Ectodermal cell (in vitro differentiated cells): ENCODE measurements at regions not wholly inside any gene's neighbourhood (a gene's known extent, or its start where the extent isn't known, plus 50 kb on each side); places are given as distances from the start of the nearest gene placed in this dataset.
"Not testable (repeated sequence)": the region's sequence is repeated elsewhere in the genome, so short reads cannot be mapped to it uniquely, and the experiment has no call there.

Source experiments
- H3K27ac ChIP-seq: 2 replicates; pipeline ENCODE4 v1.7.0; 2013; ENCODE audit warnings: mild to moderate bottlenecking, low read depth, low read length; ENCODE audit not compliant: insufficient read depth, poor library complexity, severe bottlenecking
- H3K27me3 ChIP-seq: 2 replicates; pipeline ENCODE4 v1.7.0; 2013; ENCODE audit warnings: mild to moderate bottlenecking, low read length; ENCODE audit not compliant: insufficient read depth, control insufficient read depth, poor library complexity, severe bottlenecking
- H3K36me3 ChIP-seq: one replicate; pipeline ENCODE4 v1.7.0; 2013; ENCODE audit warnings: low read length; ENCODE audit not compliant: control insufficient read depth, insufficient read depth
- H3K4me1 ChIP-seq: one replicate; pipeline ENCODE4 v1.7.0; 2013; ENCODE audit warnings: low read length; ENCODE audit not compliant: control insufficient read depth, insufficient read depth
- H3K4me3 ChIP-seq: 2 replicates; pipeline ENCODE4 v1.7.0; 2013; ENCODE audit warnings: low read depth, low read length, control low read depth; ENCODE audit not compliant: insufficient read depth
- H3K9me3 ChIP-seq: 2 replicates; pipeline ENCODE4 v1.7.0; 2013; ENCODE audit warnings: mild to moderate bottlenecking, low read length, moderate library complexity; ENCODE audit not compliant: control insufficient read depth
- WGBS, 2 experiments: methylation state at CpG; one replicate each; pipeline ENCODE4 v1.1.7; 2013; ENCODE audit warnings: missing lambda C conversion rate in 2 of 2; 5-methylcytosine and 5-hydroxymethylcytosine counted together

- no peaks in the 10 kb centered on the region for H3K36me3 ChIP-seq
- H3K27me3 ChIP-seq = no peaks in the 10 kb centered on the region
- 86 to 91% methylated on average over 3 of the region's 3 CpGs for WGBS, 2 experiments
- no peak overlapping the region for H3K27ac ChIP-seq
- H3K4me3 ChIP-seq = no peak overlapping the region
- no peaks in the 10 kb centered on the region for H3K4me1 ChIP-seq
- H3K9me3 ChIP-seq = no peaks in the 10 kb centered on the region
Observed at GRCh38 chr6:51049288-51049982, 230.8 kb downstream of the TFAP2B start.

DNA sequence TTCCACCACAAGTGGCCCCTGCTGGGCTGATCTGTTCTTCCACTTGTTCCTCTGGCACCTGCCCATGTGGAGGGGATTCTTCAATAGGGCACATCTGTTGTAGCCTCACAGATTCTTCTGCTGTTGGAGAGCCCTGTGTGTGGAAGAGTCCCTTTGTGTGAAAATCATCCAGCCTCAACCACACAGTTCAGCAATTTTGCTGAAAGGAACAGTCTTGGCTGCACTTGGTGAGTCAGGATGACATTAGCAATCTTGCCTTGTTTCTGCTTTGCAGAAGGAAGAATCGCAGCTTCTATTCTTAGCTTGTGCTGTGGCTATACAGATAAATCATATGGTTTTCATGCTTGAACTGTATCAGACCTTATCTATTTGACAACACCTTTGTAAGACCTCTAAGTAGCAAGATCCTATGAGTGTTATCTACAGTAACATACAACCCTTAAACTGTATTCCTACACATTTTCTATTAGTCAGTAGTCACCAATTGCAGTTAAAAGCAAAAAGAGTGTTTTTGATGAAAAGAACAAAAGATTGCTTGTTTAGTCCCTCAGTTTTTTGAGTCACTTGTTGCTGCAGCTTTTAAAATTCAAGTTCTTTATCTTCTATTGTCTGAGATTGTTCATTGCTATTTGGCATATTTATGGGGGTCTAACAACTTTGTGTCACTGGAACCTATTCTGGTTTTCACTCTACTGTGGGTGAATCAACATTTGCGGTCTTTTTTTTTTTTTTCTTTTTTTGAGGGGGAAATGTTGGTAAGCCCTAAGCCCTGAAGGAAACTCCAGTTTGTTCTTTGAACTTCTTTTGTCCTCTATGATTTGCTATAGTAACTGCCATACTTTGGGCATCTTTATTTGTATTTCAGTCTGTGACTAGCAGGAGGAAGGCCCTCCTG, 231.6 kb downstream of the TFAP2B start:
- Histone ChIP-seq H3K9me3 (no peaks in the 10 kb centered on the region), H3K27ac (no peak overlapping the region), H3K27me3 (no peaks in the 10 kb centered on the region), H3K4me3 (no peak overlapping the region), H3K36me3 (no peaks in the 10 kb centered on the region), H3K4me1 (no peaks in the 10 kb centered on the region)
- WGBS, 2 experiments = 48 to 100% methylated on average over 1 to 2 of the region's 2 CpGs

DNA sequence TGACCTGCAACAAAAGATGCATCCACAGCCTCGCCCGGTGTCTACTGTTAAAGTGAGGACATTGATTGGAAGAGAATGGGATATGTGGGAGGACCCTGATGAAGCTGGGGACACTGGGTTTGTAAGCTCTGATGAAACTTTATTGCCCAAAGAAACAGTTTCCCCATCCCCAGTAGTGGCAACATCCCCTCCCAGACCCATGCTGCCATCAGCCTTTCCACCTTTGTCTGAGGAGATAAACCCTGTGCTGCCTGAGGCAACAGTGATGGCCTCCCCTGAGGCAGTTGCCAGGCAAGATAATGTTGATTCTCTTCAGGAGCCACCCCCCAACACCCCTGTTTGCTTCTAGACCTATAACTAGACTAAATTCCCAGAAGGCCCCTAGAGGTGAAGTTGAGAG, 234.0 kb downstream of the TFAP2B start:
- not testable (repeated sequence) for H3K36me3 ChIP-seq, H3K9me3 ChIP-seq, H3K27ac ChIP-seq, H3K4me1 ChIP-seq, H3K4me3 ChIP-seq, H3K27me3 ChIP-seq
- WGBS, 2 experiments = 97 to 100% methylated on average over 2 of the region's 2 CpGs

- not testable (repeated sequence) for H3K27ac ChIP-seq, H3K4me3 ChIP-seq, H3K4me1 ChIP-seq, H3K9me3 ChIP-seq, H3K36me3 ChIP-seq, H3K27me3 ChIP-seq
- 89 to 96% methylated on average over 2 of the region's 2 CpGs for WGBS, 2 experiments
Observed at GRCh38 chr6:51055316-51055715, 236.6 kb downstream of the TFAP2B start.

GRCh38 chr6:51057296-51057695, 238.6 kb downstream of the TFAP2B start:
- Histone ChIP-seq H3K4me1 (no peaks in the 10 kb centered on the region), H3K27me3 (no peaks in the 10 kb centered on the region), H3K9me3 (no peaks in the 10 kb centered on the region), H3K36me3 (no peaks in the 10 kb centered on the region), H3K27ac (no peak overlapping the region), H3K4me3 (no peak overlapping the region)
- WGBS, 2 experiments = 90 to 94% methylated on average over 4 of the region's 4 CpGs

- Histone ChIP-seq H3K4me3 (no peak overlapping the region), H3K27ac (no peak overlapping the region), H3K9me3 (no peaks in the 10 kb centered on the region), H3K36me3 (no peaks in the 10 kb centered on the region), H3K4me1 (no peaks in the 10 kb centered on the region), H3K27me3 (no peaks in the 10 kb centered on the region)
- 86 to 95% methylated on average over 2 to 3 of the region's 3 CpGs for WGBS, 2 experiments
Observed at GRCh38 chr6:51060262-51060762, 241.6 kb downstream of the TFAP2B start.

GRCh38 chr6:51062166-51062722, 243.6 kb downstream of the TFAP2B start:
- Histone ChIP-seq H3K9me3 (no peaks in the 10 kb centered on the region), H3K27ac (no peak overlapping the region), H3K4me1 (no peaks in the 10 kb centered on the region), H3K27me3 (no peaks in the 10 kb centered on the region), H3K4me3 (no peak overlapping the region), H3K36me3 (no peaks in the 10 kb centered on the region)
- WGBS, 2 experiments = 67 to 100% methylated on average over 1 to 2 of the region's 3 CpGs

DNA sequence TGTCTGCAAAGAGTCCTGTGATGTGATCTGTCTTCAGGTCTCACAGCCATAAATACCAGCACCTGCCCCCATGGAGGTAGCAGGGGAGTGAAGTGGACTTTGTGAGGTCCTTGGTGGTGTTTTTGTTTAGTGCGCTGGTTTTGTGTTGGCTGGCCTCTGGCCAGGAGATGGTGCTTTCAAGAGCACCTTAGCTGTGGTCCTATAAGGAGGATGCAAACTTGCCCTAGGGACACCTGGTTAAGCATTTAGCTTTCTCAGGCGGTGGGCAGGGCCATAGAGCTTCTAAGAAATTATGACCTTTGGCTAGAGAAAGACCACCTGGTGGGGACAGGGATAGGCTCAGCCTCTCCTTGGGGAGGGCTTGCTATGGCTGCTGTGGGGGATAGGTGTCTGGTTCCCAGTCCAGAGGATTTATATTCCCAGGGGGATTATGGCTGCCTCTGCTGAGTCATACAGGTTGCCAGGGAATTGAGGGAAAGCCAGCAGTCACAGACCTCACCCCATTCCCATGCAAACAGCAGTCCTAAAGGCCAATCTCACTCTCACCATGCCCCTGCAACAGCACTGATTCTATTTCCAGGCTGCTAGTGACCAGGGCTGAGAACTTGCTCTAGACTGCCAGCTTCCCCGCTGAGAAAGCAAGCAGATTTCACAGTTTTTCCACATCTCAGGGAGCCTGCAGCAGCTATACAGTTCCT, 259.3 kb downstream of the TFAP2B start:
- Histone ChIP-seq H3K4me3 (no peak overlapping the region), H3K4me1 (no peaks in the 10 kb centered on the region), H3K9me3 (no peaks in the 10 kb centered on the region), H3K27ac (no peak overlapping the region), H3K36me3 (no peaks in the 10 kb centered on the region), H3K27me3 (no peaks in the 10 kb centered on the region)
- WGBS, 2 experiments = 84 to 89% methylated on average over 3 of the region's 3 CpGs

GRCh38 chr6:51090343-51090742, 271.7 kb downstream of the TFAP2B start:
- H3K4me3 ChIP-seq = no peak overlapping the region
- H3K27ac ChIP-seq = no peak overlapping the region
- no peaks in the 10 kb centered on the region for H3K9me3 ChIP-seq
- H3K27me3 ChIP-seq = no peaks in the 10 kb centered on the region
- H3K36me3 ChIP-seq = no peaks in the 10 kb centered on the region
- H3K4me1 ChIP-seq = no peaks in the 10 kb centered on the region

DNA sequence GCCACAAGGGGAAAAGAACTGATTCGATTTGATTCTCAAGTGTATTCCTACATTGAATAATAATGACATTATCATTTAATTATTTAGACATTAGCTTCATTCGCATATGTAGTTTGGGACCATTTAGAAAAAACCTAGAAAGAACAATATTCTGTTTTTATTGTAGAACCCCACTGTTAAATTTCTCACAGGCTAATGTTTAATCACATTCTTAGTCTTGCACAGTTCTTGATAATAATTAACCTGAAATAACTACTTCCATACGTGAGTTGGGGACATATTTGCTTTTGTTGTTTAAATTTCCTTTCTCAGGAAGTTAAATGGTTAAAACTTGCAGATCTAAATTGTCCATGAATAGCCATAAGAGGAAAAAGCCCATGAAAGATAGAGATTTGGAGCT, 275.2 kb downstream of the TFAP2B start:
- no peaks in the 10 kb centered on the region for H3K4me1 ChIP-seq
- no peak overlapping the region for H3K4me3 ChIP-seq
- no peak overlapping the region for H3K27ac ChIP-seq
- H3K36me3 ChIP-seq = no peaks in the 10 kb centered on the region
- WGBS, 2 experiments = 89% methylated on average over 1 of the region's 3 CpGs; no CpG with 5 or more reads in 1 of the 2 experiments
- no peaks in the 10 kb centered on the region for H3K9me3 ChIP-seq
- no peaks in the 10 kb centered on the region for H3K27me3 ChIP-seq
